GM12801 (cell line): ENCODE measurements at regions not wholly inside any gene's neighbourhood (a gene's known extent, or its start where the extent isn't known, plus 50 kb on each side); places are given as distances from the start of the nearest gene placed in this dataset.

Experiments used
- CTCF ChIP-seq: IDR thresholded peaks from one replicate; pipeline ENCODE4 v1.5.1; 2011; ENCODE audit warnings: control low read depth; ENCODE audit not compliant: insufficient read length; ENCODE audit errors: extremely low read depth

- TF ChIP-seq CTCF, result no peak
Measured at GRCh38 chr11:131095511-131096185, 179.4 kb upstream of the SNX19 start.

GRCh38 chr11:131099013-131099412, 182.7 kb upstream of the SNX19 start:
- TF ChIP-seq CTCF, result no peak

GRCh38 chr11:131099746-131100145, 183.5 kb upstream of the SNX19 start:
- TF ChIP-seq CTCF, result no peak

GRCh38 chr11:131108760-131109159, 192.5 kb upstream of the SNX19 start:
- TF ChIP-seq CTCF, result no peak

- no peak for TF ChIP-seq CTCF
Measured at GRCh38 chr11:131109257-131109656, 193.0 kb upstream of the SNX19 start.

GRCh38 chr11:131109790-131110189, 193.5 kb upstream of the SNX19 start:
- no peak for TF ChIP-seq CTCF

GRCh38 chr11:131111775-131112174, 195.5 kb upstream of the SNX19 start:
- TF ChIP-seq CTCF, result no peak

GRCh38 chr11:131118247-131118646, 202.0 kb upstream of the SNX19 start:
- TF ChIP-seq CTCF, result no peak
